IMR-90 (cell line): ENCODE measurements at regions not wholly inside any gene's neighbourhood (a gene's known extent, or its start where the extent isn't known, plus 50 kb on each side); places are given as distances from the start of the nearest gene placed in this dataset.

Experiments
- ATAC-seq: fragments of 200-7000 bp; cut with Tn5 transposase; 2 replicates; pipeline ENCODE4 v1.9.1; 2020; ENCODE audit warnings: low read depth, mild to moderate bottlenecking, moderate library complexity
- BruUV-seq: library from RNA; stranded (reverse); fragments of 400-500 nt; replicated peaks from 2 replicates; lab custom pipeline; 2021; lab: Mats Ljungman, UMichigan
- CTCF ChIA-PET: fragments of 300-600 bp; formaldehyde crosslinking; extraction: SDS; loops from one replicate; lab custom pipeline; 2021; ENCODE audit warnings: antibody characterized with exemption; lab: Yijun Ruan, JAX
- POLR2A ChIA-PET: fragments of 300-600 bp; sonication (Branson Sonifier 250); formaldehyde crosslinking; loops from one replicate; lab custom pipeline; 2022; ENCODE audit warnings: antibody characterized with exemption; ENCODE audit not compliant: unreplicated experiment; lab: Charles Lee
- DNase-seq: peaks from one replicate; pipeline ENCODE4 v3.0.0; 2013
- H2AFZ ChIP-seq: replicated peaks from 2 replicates; pipeline ENCODE3; 2013; ENCODE audit warnings: low read length, mild to moderate bottlenecking; ENCODE audit not compliant: poor library complexity
- H2AK5ac ChIP-seq: 2 replicates; pipeline ENCODE4 v1.6.1; 2013; ENCODE audit warnings: low read depth, low read length, inconsistent platforms
- H2AK9ac ChIP-seq: replicated peaks from 2 replicates; pipeline ENCODE3; 2013; ENCODE audit warnings: mild to moderate bottlenecking, low read depth, low read length, moderate library complexity; ENCODE audit not compliant: poor library complexity
- H2BK120ac ChIP-seq: 2 replicates; pipeline ENCODE4 v1.6.1; 2013; ENCODE audit warnings: low read depth, low read length, inconsistent platforms
- H2BK15ac ChIP-seq: 3 replicates; pipeline ENCODE4 v1.6.1; 2013; ENCODE audit warnings: low read depth, low read length, inconsistent platforms
- H2BK20ac ChIP-seq: 2 replicates; pipeline ENCODE4 v1.6.1; 2013; ENCODE audit warnings: low read depth, mild to moderate bottlenecking, inconsistent platforms, low read length, moderate library complexity
- H2BK5ac ChIP-seq: 2 replicates; pipeline ENCODE4 v1.6.1; 2013; ENCODE audit warnings: mild to moderate bottlenecking, low read depth, low read length, inconsistent platforms; ENCODE audit not compliant: poor library complexity, severe bottlenecking
- H3K14ac ChIP-seq: replicated peaks from 2 replicates; pipeline ENCODE4 v1.6.1; 2013; ENCODE audit warnings: low read depth, low read length, inconsistent platforms
- H3K18ac ChIP-seq: 2 replicates; pipeline ENCODE4 v1.6.1; 2013; ENCODE audit warnings: low read depth, low read length, control low read depth
- H3K23ac ChIP-seq: 2 replicates; pipeline ENCODE4 v1.6.1; 2013; ENCODE audit warnings: low read depth, low read length, inconsistent platforms
- H3K27ac ChIP-seq: 2 replicates; pipeline ENCODE4 v1.5.1; 2013; ENCODE audit warnings: mild to moderate bottlenecking, control low read depth, low read length; ENCODE audit not compliant: insufficient read depth
- H3K27me3 ChIP-seq: 2 replicates; pipeline ENCODE4 v1.6.1; 2013; ENCODE audit warnings: low read length; ENCODE audit not compliant: control insufficient read depth, insufficient read depth
- H3K36me3 ChIP-seq: 2 replicates; pipeline ENCODE4 v1.6.1; 2013; ENCODE audit warnings: low read length, mixed read lengths; ENCODE audit not compliant: control insufficient read depth, insufficient read depth
- H3K4ac ChIP-seq: 2 replicates; pipeline ENCODE4 v1.6.1; 2013; ENCODE audit warnings: low read depth, low read length, inconsistent platforms
- H3K4me1 ChIP-seq: 2 replicates; pipeline ENCODE4 v1.6.1; 2013; ENCODE audit warnings: low read length, mixed read lengths; ENCODE audit not compliant: control insufficient read depth, insufficient read depth
- H3K4me2 ChIP-seq: 2 replicates; pipeline ENCODE4 v1.6.1; 2013; ENCODE audit warnings: low read depth, mild to moderate bottlenecking, control low read depth, low read length, moderate library complexity
- H3K4me3 ChIP-seq: 2 replicates; pipeline ENCODE4 v1.5.1; 2013; ENCODE audit warnings: low read depth, mild to moderate bottlenecking, control low read depth, low read length, moderate library complexity; ENCODE audit not compliant: insufficient read depth
- H3K56ac ChIP-seq: 2 replicates; pipeline ENCODE4 v1.6.1; 2013; ENCODE audit warnings: low read length, inconsistent platforms; ENCODE audit not compliant: insufficient read depth; ENCODE audit errors: extremely low read depth
- H3K79me1 ChIP-seq, 2 experiments: 2 replicates each; pipeline ENCODE4 v1.6.1; 2013; ENCODE audit warnings: low read length in 2 of 2, inconsistent platforms in 1 of 2, low read depth in 1 of 2
- H3K9ac ChIP-seq: 2 replicates; pipeline ENCODE4 v1.6.1; 2013; ENCODE audit warnings: low read depth, low read length, control low read depth
- H3K9me1 ChIP-seq: 2 replicates; pipeline ENCODE4 v1.6.1; 2013; ENCODE audit warnings: low read length, inconsistent platforms; ENCODE audit not compliant: insufficient read depth
- H3K9me3 ChIP-seq: 2 replicates; pipeline ENCODE4 v1.6.1; 2013; ENCODE audit warnings: low read length; ENCODE audit not compliant: control insufficient read depth, insufficient read depth
- H4K20me1 ChIP-seq: 2 replicates; pipeline ENCODE4 v1.6.1; 2013; ENCODE audit warnings: low read length, inconsistent platforms; ENCODE audit not compliant: insufficient read depth
- H4K5ac ChIP-seq: 2 replicates; pipeline ENCODE4 v1.6.1; 2013; ENCODE audit warnings: mild to moderate bottlenecking, low read depth, low read length, control low read depth
- H4K8ac ChIP-seq, 2 experiments: 2 replicates each; pipeline ENCODE4 v1.6.1; 2013; ENCODE audit warnings: low read depth in 2 of 2, low read length in 2 of 2, control low read depth in 1 of 2, inconsistent platforms in 1 of 2
- H4K91ac ChIP-seq: 2 replicates; pipeline ENCODE4 v1.6.1; 2013; ENCODE audit warnings: low read depth, low read length, inconsistent platforms; ENCODE audit not compliant: insufficient read depth
- BHLHE40 ChIP-seq: fragments of 150-350 bp; IDR thresholded peaks from 2 replicates; pipeline ENCODE4 v1.6.1; 2016; ENCODE audit warnings: mild to moderate bottlenecking, low read depth, low read length
- CEBPB ChIP-seq: IDR thresholded peaks from 2 replicates; pipeline ENCODE4 v1.6.1; 2012; ENCODE audit warnings: low read depth, low read length, improper control_type of control experiment
- CHD1 ChIP-seq: IDR thresholded peaks from 2 replicates; pipeline ENCODE4 v1.6.1; 2012; ENCODE audit warnings: low read depth, low read length, improper control_type of control experiment
- ELK1 ChIP-seq: fragments of 150-350 bp; IDR thresholded peaks from 2 replicates; pipeline ENCODE4 v1.6.1; 2016; ENCODE audit warnings: low read depth, mild to moderate bottlenecking, low read length, moderate library complexity, borderline replicate concordance
- FOS ChIP-seq: fragments of 150-350 bp; IDR thresholded peaks from 2 replicates; pipeline ENCODE4 v1.6.1; 2016; ENCODE audit warnings: low read depth, low read length
- MAFK ChIP-seq: IDR thresholded peaks from 2 replicates; pipeline ENCODE4 v1.6.1; 2012; ENCODE audit warnings: low read depth, low read length, improper control_type of control experiment
- MAZ ChIP-seq: IDR thresholded peaks from 2 replicates; pipeline ENCODE4 v1.6.1; 2012; ENCODE audit warnings: low read depth, mild to moderate bottlenecking, low read length, improper control_type of control experiment, moderate library complexity, borderline replicate concordance
- MXI1 ChIP-seq: IDR thresholded peaks from 2 replicates; pipeline ENCODE4 v1.6.1; 2012; ENCODE audit warnings: low read depth, mild to moderate bottlenecking, low read length, moderate library complexity, borderline replicate concordance
- NFE2L2 ChIP-seq: fragments of 150-350 bp; IDR thresholded peaks from 2 replicates; pipeline ENCODE4 v1.6.1; 2016; ENCODE audit warnings: low read depth, mild to moderate bottlenecking, low read length
- POLR2A ChIP-seq: IDR thresholded peaks from 2 replicates; pipeline ENCODE4 v1.6.1; 2012; ENCODE audit warnings: mild to moderate bottlenecking, low read depth, low read length
- RAD21 ChIP-seq: IDR thresholded peaks from 2 replicates; pipeline ENCODE4 v1.6.1; 2012; ENCODE audit warnings: low read length, improper control_type of control experiment
- RCOR1 ChIP-seq: IDR thresholded peaks from 2 replicates; pipeline ENCODE4 v1.6.1; 2012; ENCODE audit warnings: mild to moderate bottlenecking, low read length, improper control_type of control experiment; ENCODE audit not compliant: insufficient replicate concordance
- RFX5 ChIP-seq: IDR thresholded peaks from 2 replicates; pipeline ENCODE4 v1.8.0; 2012; ENCODE audit warnings: low read depth, mild to moderate bottlenecking, low read length, moderate library complexity
- SMC3 ChIP-seq: fragments of 150-350 bp; IDR thresholded peaks from 2 replicates; pipeline ENCODE4 v1.6.1; 2016; ENCODE audit warnings: low read depth, mild to moderate bottlenecking, antibody characterized with exemption, low read length, moderate library complexity
- USF2 ChIP-seq: fragments of 150-350 bp; IDR thresholded peaks from 2 replicates; pipeline ENCODE4 v1.6.1; 2017; ENCODE audit warnings: mild to moderate bottlenecking, antibody characterized with exemption, low read length, low read depth
- WGBS, 2 experiments: methylation state at CpG; one replicate each; pipeline versions ENCODE4 v1.1.5 to v1.1.7; 2013; ENCODE audit warnings: missing lambda C conversion rate in 2 of 2; ENCODE audit not compliant: insufficient read length in 1 of 2; ENCODE audit errors: extremely low coverage in 2 of 2; 5-methylcytosine and 5-hydroxymethylcytosine counted together
- dilution Hi-C: fragments of 300-500 bp; cut with HindIII; formaldehyde crosslinking; loops from one replicate; pipeline ENCODE4 v1.14.3; 2018; ENCODE audit warnings: low sequenced_read_pairs; ENCODE audit not compliant: unreplicated experiment
- in situ Hi-C: fragments of 300-500 bp; cut with MboI; formaldehyde crosslinking; loops from 3 replicates; pipeline ENCODE4 v1.14.3; 2019; ENCODE audit warnings: low sequenced_read_pairs, inconsistent platforms, mixed read lengths
- intact Hi-C: fragments of 100-400 bp; cut with micrococcal nuclease; formaldehyde crosslinking; loops from 2 replicates; pipeline ENCODE4 v1.10.0; 2022
- TF ChIP-seq, protein P1 (sequence below): conservative IDR thresholded peaks from 2 replicates; pipeline ENCODE4 v1.5.1; 2012; ENCODE audit warnings: mild to moderate bottlenecking, low read depth, low read length, improper control_type of control experiment

DNA sequence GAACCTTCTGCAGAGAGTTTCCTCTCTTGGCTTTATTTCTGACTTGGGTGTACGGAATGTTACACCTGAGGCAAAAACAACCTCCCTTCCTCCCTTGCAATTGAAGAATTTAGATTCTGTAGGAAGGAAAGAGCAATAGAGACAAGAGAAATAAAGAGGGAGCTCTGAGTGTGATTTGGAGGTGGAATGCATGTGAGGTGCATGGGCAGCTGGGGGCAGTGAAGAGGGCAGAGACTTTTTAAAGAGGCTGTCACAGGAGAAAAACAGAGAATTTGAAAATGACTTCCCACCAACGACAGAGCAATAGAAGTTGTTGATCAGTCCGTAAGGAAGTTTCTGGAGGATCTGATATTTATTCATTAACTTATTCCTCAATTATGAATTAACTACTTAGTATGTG is 172.0 kb upstream of the B3GALT2 start:
- H2BK15ac ChIP-seq: no peak overlapping the region
- no peak overlapping the region for H4K8ac ChIP-seq
- intact Hi-C loops: no loop called here
- dilution Hi-C loops: no loop called here
- ChIA-PET CTCF (no interaction called here), POLR2A (no interaction called here)
- no peaks in the 10 kb centered on the region for H4K20me1 ChIP-seq
- no TSS peak for BruUV-seq
- H3K18ac ChIP-seq: no peak overlapping the region
- no peaks in the 10 kb centered on the region for H3K27me3 ChIP-seq
- no peak overlapping the region for H3K9ac ChIP-seq
- no peak overlapping the region for H2AFZ ChIP-seq
- no peaks in the 10 kb centered on the region for H3K36me3 ChIP-seq
- TF ChIP-seq NFE2L2 (no peak), MAZ (no peak), RAD21 (no peak), USF2 (no peak), RCOR1 (no peak), CHD1 (no peak), SMC3 (no peak), ELK1 (no peak), MAFK (no peak), POLR2A (no peak), CEBPB (no peak), FOS (no peak), MXI1 (no peak), BHLHE40 (no peak), RFX5 (no peak)
- TF ChIP-seq, protein P1, sequence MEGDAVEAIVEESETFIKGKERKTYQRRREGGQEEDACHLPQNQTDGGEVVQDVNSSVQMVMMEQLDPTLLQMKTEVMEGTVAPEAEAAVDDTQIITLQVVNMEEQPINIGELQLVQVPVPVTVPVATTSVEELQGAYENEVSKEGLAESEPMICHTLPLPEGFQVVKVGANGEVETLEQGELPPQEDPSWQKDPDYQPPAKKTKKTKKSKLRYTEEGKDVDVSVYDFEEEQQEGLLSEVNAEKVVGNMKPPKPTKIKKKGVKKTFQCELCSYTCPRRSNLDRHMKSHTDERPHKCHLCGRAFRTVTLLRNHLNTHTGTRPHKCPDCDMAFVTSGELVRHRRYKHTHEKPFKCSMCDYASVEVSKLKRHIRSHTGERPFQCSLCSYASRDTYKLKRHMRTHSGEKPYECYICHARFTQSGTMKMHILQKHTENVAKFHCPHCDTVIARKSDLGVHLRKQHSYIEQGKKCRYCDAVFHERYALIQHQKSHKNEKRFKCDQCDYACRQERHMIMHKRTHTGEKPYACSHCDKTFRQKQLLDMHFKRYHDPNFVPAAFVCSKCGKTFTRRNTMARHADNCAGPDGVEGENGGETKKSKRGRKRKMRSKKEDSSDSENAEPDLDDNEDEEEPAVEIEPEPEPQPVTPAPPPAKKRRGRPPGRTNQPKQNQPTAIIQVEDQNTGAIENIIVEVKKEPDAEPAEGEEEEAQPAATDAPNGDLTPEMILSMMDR: no peak
- H2BK20ac ChIP-seq: no peak overlapping the region
- no peak overlapping the region for H4K5ac ChIP-seq
- no peak overlapping the region for H3K4me3 ChIP-seq
- no peak overlapping the region for H2AK5ac ChIP-seq
- no peaks in the 10 kb centered on the region for H3K9me3 ChIP-seq
- H3K4me1 ChIP-seq: no peaks in the 10 kb centered on the region
- no peak for ATAC-seq
- H2BK120ac ChIP-seq: no peak overlapping the region
- H4K91ac ChIP-seq: no peak overlapping the region
- H3K9me1 ChIP-seq: no peaks in the 10 kb centered on the region
- in situ Hi-C loops: no loop called here
- no peak overlapping the region for H3K4me2 ChIP-seq
- no peak overlapping the region for H3K56ac ChIP-seq
- no peak overlapping the region for H3K4ac ChIP-seq
- WGBS, 2 experiments: no CpG with 5 or more reads among the region's 3 CpGs
- no peak overlapping the region for H3K27ac ChIP-seq
- H2BK5ac ChIP-seq: no peak overlapping the region
- no peak overlapping the region for H2AK9ac ChIP-seq
- H3K79me1 ChIP-seq: no peaks in the 10 kb centered on the region
- no peak overlapping the region for H3K14ac ChIP-seq
- no peak for DNase-seq
- H3K23ac ChIP-seq: no peak overlapping the region
